Neural crest cell (in vitro differentiated cells): ENCODE measurements at regions not wholly inside any gene's neighbourhood (a gene's known extent, or its start where the extent isn't known, plus 50 kb on each side); places are given as distances from the start of the nearest gene placed in this dataset.

Experiments
- DNase-seq: peaks from one replicate; pipeline ENCODE4 v3.0.0; 2021; ENCODE audit warnings: low read depth, mixed read lengths, low spot score
- H3K27ac Mint-ChIP-seq: one replicate; pipeline ENCODE4 v1.8.0; 2021; ENCODE audit warnings: mild to moderate bottlenecking, mixed read lengths; ENCODE audit not compliant: unreplicated experiment
- H3K27me3 Mint-ChIP-seq: 2 replicates; pipeline ENCODE4 v1.8.0; 2021; ENCODE audit warnings: low read depth, mild to moderate bottlenecking, mixed read lengths
- H3K36me3 Mint-ChIP-seq: 2 replicates; pipeline ENCODE4 v1.8.0; 2021; ENCODE audit warnings: low read depth, mild to moderate bottlenecking, mixed read lengths
- H3K4me1 Mint-ChIP-seq: 2 replicates; pipeline ENCODE4 v1.8.0; 2021; ENCODE audit warnings: mixed read lengths
- H3K4me3 Mint-ChIP-seq: one replicate; pipeline ENCODE4 v1.8.0; 2021; ENCODE audit warnings: mild to moderate bottlenecking, mixed read lengths
- H3K9me3 Mint-ChIP-seq: 2 replicates; pipeline ENCODE4 v1.8.0; 2021; ENCODE audit warnings: mixed read lengths
- CTCF ChIP-seq: fragments of 200-600 bp; sonication (generic); conservative IDR thresholded peaks from 2 replicates; pipeline ENCODE4 v1.5.0; 2021; ENCODE audit warnings: antibody characterized with exemption, mild to moderate bottlenecking

GRCh38 chr9:38298503-38298902 lies 94.0 kb upstream of the ALDH1B1 start:
- no peak overlapping the region for H3K27ac Mint-ChIP-seq
- peaks cover 18% of the 10 kb centered on the region for H3K27me3 Mint-ChIP-seq
- no peaks in the 10 kb centered on the region for H3K9me3 Mint-ChIP-seq
- no peak for TF ChIP-seq CTCF
- H3K36me3 Mint-ChIP-seq, result no peaks in the 10 kb centered on the region
- H3K4me3 Mint-ChIP-seq, result no peak overlapping the region
- no peak for DNase-seq
- peaks cover 10% of the 10 kb centered on the region for H3K4me1 Mint-ChIP-seq

DNA sequence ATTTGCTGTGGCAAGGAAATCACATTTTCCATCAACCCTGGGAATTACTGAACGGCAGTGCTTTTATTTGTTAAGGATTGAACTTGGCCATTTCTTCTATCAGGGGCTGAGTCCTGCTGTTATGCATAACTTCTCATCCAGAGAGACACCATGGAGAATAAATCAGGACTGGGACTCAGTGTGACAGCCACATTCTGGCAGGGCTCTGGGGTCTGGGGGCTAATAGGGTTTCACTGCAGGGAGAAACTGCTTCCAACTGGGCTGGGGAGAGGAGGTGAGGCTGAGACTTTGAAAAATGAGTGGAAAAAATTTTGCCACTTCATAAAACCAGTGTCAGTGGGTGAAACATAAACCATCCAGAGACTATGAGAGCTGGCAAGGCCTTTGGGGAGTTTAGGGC lies 95.7 kb upstream of the ALDH1B1 start:
- Mint-ChIP-seq H3K27ac (no peak overlapping the region), H3K4me3 (no peak overlapping the region), H3K36me3 (no peaks in the 10 kb centered on the region), H3K27me3 (peaks cover 15% of the 10 kb centered on the region), H3K9me3 (no peaks in the 10 kb centered on the region), H3K4me1 (peaks cover 10% of the 10 kb centered on the region)
- DNase-seq, result no peak
- no peak for TF ChIP-seq CTCF

DNA sequence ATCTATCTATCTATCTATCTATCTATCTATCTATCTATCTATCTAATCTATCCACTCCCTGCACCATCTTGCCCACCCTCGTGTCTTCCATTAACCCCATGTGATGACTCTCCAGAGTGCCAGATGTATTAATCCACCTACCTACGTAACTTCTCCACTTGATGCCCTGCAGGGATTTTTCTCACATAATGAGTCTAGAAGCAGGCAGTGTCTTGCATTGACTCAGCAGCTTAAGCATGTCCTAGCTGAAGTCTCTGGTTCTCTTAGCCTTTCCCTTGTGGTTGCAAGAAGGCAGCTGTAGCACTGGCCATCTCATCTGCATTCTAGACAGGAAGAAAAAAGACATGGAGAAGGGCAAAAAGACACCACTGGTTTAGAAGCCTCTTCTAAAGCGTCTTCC lies 96.7 kb upstream of the ALDH1B1 start:
- Mint-ChIP-seq H3K36me3 (no peaks in the 10 kb centered on the region), H3K27ac (no peak overlapping the region), H3K9me3 (no peaks in the 10 kb centered on the region), H3K27me3 (peaks cover 15% of the 10 kb centered on the region), H3K4me1 (peaks cover 10% of the 10 kb centered on the region), H3K4me3 (no peak overlapping the region)
- DNase-seq, result no peak
- TF ChIP-seq CTCF, result no peak

GRCh38 chr9:38294220-38294960 lies 98.1 kb upstream of the ALDH1B1 start:
- peaks cover 10% of the 10 kb centered on the region for H3K4me1 Mint-ChIP-seq
- no peak for DNase-seq
- no peak for TF ChIP-seq CTCF
- no peak overlapping the region for H3K27ac Mint-ChIP-seq
- H3K27me3 Mint-ChIP-seq, result peaks cover 15% of the 10 kb centered on the region
- no peak overlapping the region for H3K4me3 Mint-ChIP-seq
- no peaks in the 10 kb centered on the region for H3K36me3 Mint-ChIP-seq
- H3K9me3 Mint-ChIP-seq, result no peaks in the 10 kb centered on the region

- no peak for TF ChIP-seq CTCF
- Mint-ChIP-seq H3K27ac (no peak overlapping the region), H3K9me3 (no peaks in the 10 kb centered on the region), H3K4me1 (peaks cover 10% of the 10 kb centered on the region), H3K36me3 (no peaks in the 10 kb centered on the region), H3K4me3 (no peak overlapping the region), H3K27me3 (peaks cover 15% of the 10 kb centered on the region)
- DNase-seq, result no peak
Measured at GRCh38 chr9:38293022-38293421, 99.5 kb upstream of the ALDH1B1 start.
